Breast epithelium (tissue), 4 donors: ENCODE measurements at regions not wholly inside any gene's neighbourhood (a gene's known extent, or its start where the extent isn't known, plus 50 kb on each side); places are given as distances from the start of the nearest gene placed in this dataset.

Source experiments
- DNase-seq, 2 donors: peaks; one replicate each; pipeline ENCODE4 v3.0.0-alpha.2; 2019; ENCODE audit warnings: low spot score in 2 of 2
- H3K27ac ChIP-seq, 2 donors: fragments of 200-600 bp; sonication (generic) in 1 of 2; one replicate each; pipeline ENCODE4 v1.5.1; 2016 to 2019; ENCODE audit warnings: mild to moderate bottlenecking in 1 of 2
- H3K27me3 ChIP-seq, 2 donors: fragments of 200-600 bp; sonication (generic) in 1 of 2; one replicate each; pipeline versions ENCODE4 v1.5.1 to v1.6.0; 2017 to 2019; ENCODE audit warnings: control low read depth in 1 of 2, mild to moderate bottlenecking in 1 of 2
- H3K36me3 ChIP-seq: fragments of 200-600 bp; one replicate; pipeline ENCODE4 v1.5.1; 2019
- H3K4me1 ChIP-seq, 2 donors: fragments of 200-600 bp; sonication (generic); one replicate each; pipeline ENCODE4 v1.5.1; 2016 to 2019; ENCODE audit warnings: control low read depth in 1 of 2
- H3K4me3 ChIP-seq, 3 donors: fragments of 200-600 bp; sonication (generic); 1 replicate in 2 of 3; 2 replicates in 1 of 3; pipeline ENCODE4 v1.5.1; 2016 to 2019; ENCODE audit warnings: mild to moderate bottlenecking in 3 of 3, moderate library complexity in 2 of 3
- H3K9me3 ChIP-seq, 2 donors: fragments of 200-600 bp; sonication (generic) in 1 of 2; one replicate each; pipeline ENCODE4 v1.5.1; 2016 to 2019; ENCODE audit warnings: control low read depth in 1 of 2
- POLR2A ChIP-seq: fragments of 450-650 bp; IDR thresholded peaks from one replicate; pipeline ENCODE4 v1.6.1; 2016; ENCODE audit warnings: antibody characterized with exemption, mild to moderate bottlenecking, moderate library complexity
- POLR2AphosphoS5 ChIP-seq, 3 donors: sonication (generic); formaldehyde crosslinking; IDR thresholded peaks; one replicate each; pipeline ENCODE4 v1.6.1; 2017; ENCODE audit warnings: antibody characterized with exemption in 3 of 3
- intact Hi-C: fragments of 100-400 bp; cut with DNase I; formaldehyde crosslinking; loops from one replicate; pipeline ENCODE4 v1.15.1; 2023; ENCODE audit warnings: low total_unique reads
- TF ChIP-seq, protein P1 (sequence below), 3 donors: fragments of 450-650 bp; IDR thresholded peaks; one replicate each; pipeline ENCODE4 v1.5.1; 2016 to 2017; ENCODE audit warnings: antibody characterized with exemption in 3 of 3, mild to moderate bottlenecking in 3 of 3, moderate library complexity in 3 of 3

DNA sequence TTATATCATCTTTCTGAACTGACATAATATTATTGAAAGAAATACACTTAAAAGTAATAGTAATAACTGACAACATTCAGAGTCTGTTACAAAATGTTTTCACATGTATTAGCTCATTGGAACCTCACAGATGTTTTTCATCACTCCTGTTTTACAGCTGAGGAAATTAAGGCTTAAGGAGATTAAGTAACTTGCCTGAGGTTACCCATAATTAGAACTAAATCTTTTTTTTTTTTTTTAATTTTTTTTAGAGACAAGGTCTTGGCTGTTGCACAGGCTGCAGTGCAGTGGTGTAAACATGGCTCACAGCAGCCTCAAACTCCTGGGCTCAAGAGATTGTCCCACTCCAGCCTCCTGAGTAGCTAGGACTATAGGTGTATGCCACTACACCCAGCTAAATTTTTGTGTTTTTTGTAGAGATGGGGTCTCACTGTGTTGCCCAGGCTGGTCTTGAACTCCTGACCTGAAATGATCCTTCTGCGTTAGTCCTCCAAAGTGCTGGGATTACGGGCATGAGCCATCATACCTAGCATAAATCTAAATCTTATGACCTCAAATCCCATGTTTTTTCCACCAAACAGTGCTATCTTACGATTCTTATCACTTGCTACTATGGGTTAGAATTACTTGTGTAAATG lies 64.7 kb upstream of the MACF1 start:
- H3K27me3 ChIP-seq, result no peaks in the 10 kb centered on the region
- peak overlapping the region in 1 of 2 donors; percentile 37 for H3K27ac ChIP-seq
- no peak overlapping the region for H3K4me3 ChIP-seq
- DNase-seq, result no peak
- intact Hi-C loops, result no loop called here
- no peaks in the 10 kb centered on the region for H3K36me3 ChIP-seq
- no peaks in the 10 kb centered on the region for H3K9me3 ChIP-seq
- TF ChIP-seq POLR2AphosphoS5 (IDR thresholded peaks at IDR 0.05) (no peak), POLR2A (no peak)
- TF ChIP-seq, protein P1, sequence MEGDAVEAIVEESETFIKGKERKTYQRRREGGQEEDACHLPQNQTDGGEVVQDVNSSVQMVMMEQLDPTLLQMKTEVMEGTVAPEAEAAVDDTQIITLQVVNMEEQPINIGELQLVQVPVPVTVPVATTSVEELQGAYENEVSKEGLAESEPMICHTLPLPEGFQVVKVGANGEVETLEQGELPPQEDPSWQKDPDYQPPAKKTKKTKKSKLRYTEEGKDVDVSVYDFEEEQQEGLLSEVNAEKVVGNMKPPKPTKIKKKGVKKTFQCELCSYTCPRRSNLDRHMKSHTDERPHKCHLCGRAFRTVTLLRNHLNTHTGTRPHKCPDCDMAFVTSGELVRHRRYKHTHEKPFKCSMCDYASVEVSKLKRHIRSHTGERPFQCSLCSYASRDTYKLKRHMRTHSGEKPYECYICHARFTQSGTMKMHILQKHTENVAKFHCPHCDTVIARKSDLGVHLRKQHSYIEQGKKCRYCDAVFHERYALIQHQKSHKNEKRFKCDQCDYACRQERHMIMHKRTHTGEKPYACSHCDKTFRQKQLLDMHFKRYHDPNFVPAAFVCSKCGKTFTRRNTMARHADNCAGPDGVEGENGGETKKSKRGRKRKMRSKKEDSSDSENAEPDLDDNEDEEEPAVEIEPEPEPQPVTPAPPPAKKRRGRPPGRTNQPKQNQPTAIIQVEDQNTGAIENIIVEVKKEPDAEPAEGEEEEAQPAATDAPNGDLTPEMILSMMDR (IDR thresholded peaks at IDR 0.05), result no peak
- peaks cover 0 to 13% of the 10 kb centered on the region in 2 donors for H3K4me1 ChIP-seq

DNA sequence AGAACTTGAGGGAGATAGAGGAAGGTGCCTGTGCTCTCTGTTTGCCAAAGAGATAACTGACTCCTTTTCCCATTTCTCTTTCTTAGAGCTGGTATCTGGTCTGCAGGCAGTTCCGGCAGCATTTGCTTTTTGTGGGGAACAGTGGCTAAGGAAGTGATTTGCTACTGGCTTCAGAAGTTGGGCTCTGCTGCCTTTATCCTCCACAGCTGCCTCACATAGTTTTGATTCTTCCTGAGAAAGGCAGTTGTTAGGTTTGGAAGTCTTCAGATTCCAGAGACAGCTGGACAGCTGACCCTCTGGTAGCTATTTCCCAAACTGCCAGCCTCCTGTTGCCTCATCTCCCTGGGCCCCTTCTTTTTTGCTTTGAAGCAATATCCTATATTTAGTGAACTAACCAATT lies 62.6 kb upstream of the MACF1 start:
- no peaks in the 10 kb centered on the region for H3K27me3 ChIP-seq
- TF ChIP-seq POLR2AphosphoS5 (IDR thresholded peaks at IDR 0.05), result no peak
- no peak for TF ChIP-seq POLR2A
- TF ChIP-seq, protein P1 (IDR thresholded peaks at IDR 0.05), result no peak
- H3K9me3 ChIP-seq, result no peaks in the 10 kb centered on the region
- DNase-seq, result no peak
- peaks cover 0 to 17% of the 10 kb centered on the region in 2 donors for H3K4me1 ChIP-seq
- intact Hi-C loops, result no loop called here
- no peak overlapping the region for H3K4me3 ChIP-seq
- peak overlapping the region; percentile 86 to 89 for H3K27ac ChIP-seq
- no peaks in the 10 kb centered on the region for H3K36me3 ChIP-seq

DNA sequence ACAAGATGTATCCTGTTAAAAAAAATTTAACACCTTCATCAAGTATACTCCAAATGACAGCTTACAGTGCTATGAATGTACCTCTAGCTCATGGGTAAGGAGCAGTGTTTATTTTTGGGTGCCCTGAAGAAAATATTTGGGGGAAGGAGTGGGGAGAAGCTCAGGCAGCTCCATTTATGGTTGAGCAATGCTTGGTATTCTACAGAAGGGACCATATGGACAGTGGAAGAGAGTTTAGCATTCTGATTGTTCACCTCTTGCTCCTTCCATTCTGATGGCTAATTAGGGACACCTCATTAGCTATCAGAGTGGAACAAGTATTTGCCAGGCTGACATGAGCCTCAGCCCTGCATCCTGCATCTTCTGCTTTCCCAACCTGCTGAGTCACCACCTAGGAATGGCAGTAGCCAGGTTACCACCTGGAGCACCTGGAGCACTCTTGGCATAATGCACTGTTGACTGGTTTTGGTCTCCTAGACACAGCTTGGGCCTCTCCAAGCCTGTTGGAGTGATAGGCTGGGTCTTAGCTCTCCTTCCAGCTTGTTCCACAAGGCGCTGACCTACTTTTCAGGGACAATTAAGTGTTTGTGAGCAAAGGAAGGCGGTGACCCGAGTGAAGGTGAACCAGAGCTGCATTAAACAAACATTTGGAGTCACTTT lies 62.0 kb upstream of the MACF1 start:
- Histone ChIP-seq H3K27me3 (no peaks in the 10 kb centered on the region), H3K4me1 (peaks cover 0 to 17% of the 10 kb centered on the region in 2 donors), H3K27ac (peak overlapping the region; percentile 86 to 89), H3K36me3 (no peaks in the 10 kb centered on the region), H3K9me3 (no peaks in the 10 kb centered on the region), H3K4me3 (no peak overlapping the region)
- intact Hi-C loops, result no loop called here
- DNase-seq, result peak; percentile 83 to 97
- TF ChIP-seq POLR2AphosphoS5 (IDR thresholded peaks at IDR 0.05) (peak; percentile 77 to 93 (median 79)), POLR2A (no peak)
- TF ChIP-seq, protein P1 (IDR thresholded peaks at IDR 0.05), result peak; percentile 19 to 74 (median 38)

DNA sequence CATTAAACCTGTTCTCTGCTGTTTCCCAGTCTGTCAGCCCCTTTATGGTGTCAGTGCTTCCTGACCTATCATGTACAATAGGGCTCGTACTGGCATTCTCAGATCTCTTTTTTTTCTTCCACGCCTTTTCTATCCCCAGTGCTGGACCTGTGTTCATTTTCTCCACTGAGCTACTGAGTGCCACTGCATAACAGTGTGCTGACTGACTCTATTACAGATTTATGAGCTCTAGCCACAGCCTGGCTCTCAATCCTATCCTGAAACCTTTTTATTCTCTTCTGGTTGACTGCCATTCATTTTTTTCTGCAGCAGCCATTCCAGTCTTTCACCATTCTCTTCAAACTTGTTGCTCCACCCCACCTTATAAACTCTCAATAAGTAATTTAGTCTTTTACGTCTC lies 59.6 kb upstream of the MACF1 start:
- intact Hi-C loops, result no loop called here
- TF ChIP-seq POLR2A (no peak), POLR2AphosphoS5 (IDR thresholded peaks at IDR 0.05) (no peak)
- TF ChIP-seq, protein P1 (IDR thresholded peaks at IDR 0.05), result no peak
- no peaks in the 10 kb centered on the region for H3K36me3 ChIP-seq
- no peaks in the 10 kb centered on the region for H3K27me3 ChIP-seq
- no peak overlapping the region for H3K4me3 ChIP-seq
- H3K4me1 ChIP-seq, result peaks cover 0 to 17% of the 10 kb centered on the region in 2 donors
- peak overlapping the region; percentile 5 to 86 for H3K27ac ChIP-seq
- no peaks in the 10 kb centered on the region for H3K9me3 ChIP-seq
- DNase-seq, result no peak

DNA sequence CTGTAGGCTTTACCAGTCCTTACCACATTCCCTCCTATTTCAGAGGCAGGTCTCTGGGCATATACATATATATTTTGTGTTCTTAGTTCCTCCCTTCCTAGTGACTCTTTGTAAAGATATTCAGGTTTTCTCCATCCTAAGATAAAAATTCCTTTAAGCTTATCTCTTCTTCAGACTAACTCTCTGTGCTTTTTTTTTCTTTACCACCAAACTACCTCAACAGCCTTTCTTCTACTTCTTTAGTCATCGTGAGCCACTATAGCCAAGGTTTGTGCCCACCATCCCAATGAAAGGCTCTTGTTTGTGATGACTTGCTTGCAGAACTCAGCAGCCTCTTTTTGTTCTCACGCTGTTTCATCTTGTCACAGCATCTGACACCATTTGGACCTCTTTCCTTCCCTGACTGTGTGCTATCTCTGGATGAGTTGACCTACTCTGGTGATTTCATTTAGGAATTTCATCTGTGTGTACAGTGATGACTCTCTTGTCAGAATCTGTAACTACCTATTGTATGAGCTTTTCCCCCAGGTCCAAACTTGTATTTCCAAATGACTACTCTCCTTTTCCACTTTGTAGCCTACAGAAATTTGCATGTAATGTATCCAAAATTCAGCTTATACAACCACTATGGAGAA lies 59.0 kb upstream of the MACF1 start:
- no peaks in the 10 kb centered on the region for H3K27me3 ChIP-seq
- no peak overlapping the region for H3K4me3 ChIP-seq
- intact Hi-C loops, result no loop called here
- DNase-seq, result no peak
- peak overlapping the region; percentile 5 to 86 for H3K27ac ChIP-seq
- no peak for TF ChIP-seq POLR2AphosphoS5 (IDR thresholded peaks at IDR 0.05)
- TF ChIP-seq POLR2A, result no peak
- no peaks in the 10 kb centered on the region for H3K36me3 ChIP-seq
- peaks cover 0 to 17% of the 10 kb centered on the region in 2 donors for H3K4me1 ChIP-seq
- no peaks in the 10 kb centered on the region for H3K9me3 ChIP-seq
